Kidney epithelial cell (primary cell): ENCODE measurements at regions not wholly inside any gene's neighbourhood (a gene's known extent, or its start where the extent isn't known, plus 50 kb on each side); places are given as distances from the start of the nearest gene placed in this dataset.

Experiments used
- DNase-seq: peaks from one replicate; pipeline ENCODE4 v3.0.0-alpha.2; 2010; ENCODE audit warnings: low read depth
- H3K27me3 ChIP-seq: 2 replicates; pipeline ENCODE4 v1.6.0; 2011; ENCODE audit warnings: low read length; ENCODE audit not compliant: control insufficient read depth, insufficient read depth
- H3K36me3 ChIP-seq: 2 replicates; pipeline ENCODE4 v1.5.1; 2011; ENCODE audit warnings: low read length; ENCODE audit not compliant: control insufficient read depth, insufficient read depth
- H3K4me3 ChIP-seq: 2 replicates; pipeline ENCODE4 v1.5.1; 2011; ENCODE audit warnings: low read depth, mild to moderate bottlenecking, control low read depth, low read length
- TF ChIP-seq, protein P1 (sequence below): IDR thresholded peaks from 2 replicates; pipeline ENCODE4 v1.5.1; 2011; ENCODE audit warnings: mild to moderate bottlenecking, moderate library complexity, low read length, control low read depth, inconsistent platforms; ENCODE audit not compliant: insufficient read depth, poor library complexity, severe bottlenecking

DNA sequence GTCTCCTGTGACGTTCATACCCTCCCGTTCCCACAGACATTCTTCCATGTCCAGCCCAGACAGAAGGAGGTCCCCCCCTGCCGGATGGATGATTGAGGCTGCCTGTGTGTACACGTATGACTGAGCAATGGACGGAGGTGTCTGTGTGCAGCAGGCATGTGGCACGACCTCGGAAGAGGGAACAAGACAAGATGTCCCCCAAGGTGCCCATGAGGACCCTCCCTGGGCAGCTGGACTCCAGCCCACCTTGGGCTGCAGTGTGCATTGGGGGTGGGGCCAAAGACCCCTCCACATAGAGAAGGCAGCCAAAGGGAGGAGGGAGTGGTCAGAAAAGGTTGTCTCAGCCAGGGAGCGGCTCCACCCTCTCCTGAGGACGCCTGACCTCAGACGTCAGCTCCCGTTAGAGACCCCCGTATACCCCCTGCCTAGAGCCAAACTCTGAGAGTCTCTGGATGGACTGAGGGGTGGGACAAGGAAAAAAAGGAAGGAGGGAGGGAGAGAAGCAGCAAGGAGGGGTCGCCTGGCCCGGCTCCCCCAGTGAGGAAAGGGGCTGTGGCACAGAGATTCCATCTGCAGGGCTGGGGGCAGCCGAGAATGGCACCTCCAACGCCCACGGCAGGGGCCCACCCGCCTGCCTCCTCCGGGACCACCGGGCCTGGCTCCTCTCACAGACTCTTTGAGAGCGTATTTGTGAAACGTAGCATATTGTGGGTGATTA, 92.9 kb upstream of the BHLHE23 start:
- no peak for DNase-seq
- H3K36me3 ChIP-seq, result no peaks in the 10 kb centered on the region
- TF ChIP-seq, protein P1, sequence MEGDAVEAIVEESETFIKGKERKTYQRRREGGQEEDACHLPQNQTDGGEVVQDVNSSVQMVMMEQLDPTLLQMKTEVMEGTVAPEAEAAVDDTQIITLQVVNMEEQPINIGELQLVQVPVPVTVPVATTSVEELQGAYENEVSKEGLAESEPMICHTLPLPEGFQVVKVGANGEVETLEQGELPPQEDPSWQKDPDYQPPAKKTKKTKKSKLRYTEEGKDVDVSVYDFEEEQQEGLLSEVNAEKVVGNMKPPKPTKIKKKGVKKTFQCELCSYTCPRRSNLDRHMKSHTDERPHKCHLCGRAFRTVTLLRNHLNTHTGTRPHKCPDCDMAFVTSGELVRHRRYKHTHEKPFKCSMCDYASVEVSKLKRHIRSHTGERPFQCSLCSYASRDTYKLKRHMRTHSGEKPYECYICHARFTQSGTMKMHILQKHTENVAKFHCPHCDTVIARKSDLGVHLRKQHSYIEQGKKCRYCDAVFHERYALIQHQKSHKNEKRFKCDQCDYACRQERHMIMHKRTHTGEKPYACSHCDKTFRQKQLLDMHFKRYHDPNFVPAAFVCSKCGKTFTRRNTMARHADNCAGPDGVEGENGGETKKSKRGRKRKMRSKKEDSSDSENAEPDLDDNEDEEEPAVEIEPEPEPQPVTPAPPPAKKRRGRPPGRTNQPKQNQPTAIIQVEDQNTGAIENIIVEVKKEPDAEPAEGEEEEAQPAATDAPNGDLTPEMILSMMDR, result no peak
- peaks cover 38% of the 10 kb centered on the region for H3K27me3 ChIP-seq
- H3K4me3 ChIP-seq, result no peak overlapping the region

DNA sequence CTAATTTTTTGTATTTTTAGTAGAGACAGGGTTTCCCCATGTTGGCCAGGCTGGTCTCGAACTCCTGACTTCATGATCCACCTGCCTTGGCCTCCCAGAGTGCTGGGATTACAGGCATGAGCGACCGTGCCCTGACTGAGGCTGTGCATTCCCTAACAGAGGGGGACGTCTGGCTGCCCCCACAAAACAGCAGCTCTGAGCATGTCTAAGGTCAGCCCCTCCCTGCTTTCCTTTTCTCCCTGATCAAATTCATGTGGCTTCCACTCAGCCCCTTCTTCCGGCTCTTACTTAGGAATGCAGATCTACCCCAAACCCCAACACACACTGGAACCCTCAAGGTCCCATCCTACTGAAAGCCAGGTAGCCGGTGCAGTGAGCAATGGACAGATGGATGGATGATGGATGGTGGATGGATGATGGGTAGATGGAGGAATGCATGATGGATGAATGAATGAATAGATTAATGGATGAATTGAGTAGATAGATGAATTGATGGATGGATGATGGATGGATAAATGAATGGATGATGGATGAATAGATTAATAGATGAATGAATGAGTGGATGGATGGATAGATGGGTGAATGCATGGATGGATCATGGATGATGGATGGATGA, 91.5 kb upstream of the BHLHE23 start:
- TF ChIP-seq, protein P1, result no peak
- Histone ChIP-seq H3K27me3 (peaks cover 41% of the 10 kb centered on the region), H3K4me3 (no peak overlapping the region), H3K36me3 (no peaks in the 10 kb centered on the region)
- no peak for DNase-seq

DNA sequence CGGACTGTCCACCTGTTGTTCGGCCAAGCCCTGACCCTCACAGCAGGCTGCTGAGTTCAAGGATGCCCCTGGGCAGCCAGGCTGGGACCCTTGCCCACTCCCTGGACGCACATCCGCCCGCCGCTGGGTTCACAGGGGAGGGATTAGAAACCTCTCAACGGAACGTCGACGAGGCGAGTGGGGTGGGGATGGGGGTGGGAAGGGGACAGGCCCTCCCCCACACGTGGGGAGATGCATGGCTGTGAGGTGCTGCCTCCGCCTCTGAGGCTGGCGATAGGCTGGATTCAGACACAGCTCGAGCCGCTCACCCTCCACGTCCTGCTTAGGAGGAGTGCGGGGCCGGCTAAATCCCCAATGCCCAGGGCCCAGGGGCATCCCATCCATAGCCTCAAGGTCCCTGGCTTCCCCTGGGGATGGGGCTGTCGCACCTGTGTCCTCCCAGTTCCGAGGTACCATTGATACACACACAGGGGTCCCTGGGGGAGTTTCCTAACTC, 90.6 kb upstream of the BHLHE23 start:
- H3K4me3 ChIP-seq, result no peak overlapping the region
- H3K27me3 ChIP-seq, result peaks cover 40% of the 10 kb centered on the region
- DNase-seq, result no peak
- no peaks in the 10 kb centered on the region for H3K36me3 ChIP-seq
- TF ChIP-seq, protein P1, result no peak

DNA sequence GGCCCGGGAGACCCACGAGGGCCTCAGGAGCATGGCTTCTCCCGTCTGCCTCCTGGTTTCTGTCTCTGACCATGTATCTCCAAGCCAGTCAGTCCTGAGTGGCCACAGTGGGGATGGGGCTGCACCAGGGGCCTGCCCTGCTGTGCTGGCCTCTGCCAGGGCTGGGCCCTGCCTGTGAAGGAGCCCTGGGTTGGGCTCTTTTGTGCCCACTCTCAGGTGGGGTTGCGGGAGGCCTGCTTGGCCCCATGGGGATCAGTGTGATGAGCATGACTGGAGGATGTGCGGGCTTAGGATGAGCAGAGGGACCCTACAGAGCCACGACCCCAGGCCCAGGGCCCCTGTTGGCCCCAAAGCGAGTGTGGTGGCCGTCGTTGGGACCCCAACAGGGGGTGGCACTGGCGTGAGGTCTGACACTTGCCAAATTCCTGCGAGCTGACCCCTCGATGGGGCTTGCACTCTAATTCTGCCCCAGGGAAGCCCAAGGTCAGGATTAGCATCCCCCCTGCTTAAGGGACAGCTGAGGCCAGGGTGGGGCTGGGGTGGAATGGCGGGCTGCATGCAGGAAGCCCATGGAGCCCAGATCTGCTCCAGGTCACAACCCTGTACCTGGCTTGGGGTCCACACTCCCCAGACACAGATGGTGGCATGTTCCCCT, 90.0 kb upstream of the BHLHE23 start:
- Histone ChIP-seq H3K36me3 (no peaks in the 10 kb centered on the region), H3K4me3 (no peak overlapping the region), H3K27me3 (peaks cover 37% of the 10 kb centered on the region)
- DNase-seq, result no peak
- TF ChIP-seq, protein P1, result no peak

DNA sequence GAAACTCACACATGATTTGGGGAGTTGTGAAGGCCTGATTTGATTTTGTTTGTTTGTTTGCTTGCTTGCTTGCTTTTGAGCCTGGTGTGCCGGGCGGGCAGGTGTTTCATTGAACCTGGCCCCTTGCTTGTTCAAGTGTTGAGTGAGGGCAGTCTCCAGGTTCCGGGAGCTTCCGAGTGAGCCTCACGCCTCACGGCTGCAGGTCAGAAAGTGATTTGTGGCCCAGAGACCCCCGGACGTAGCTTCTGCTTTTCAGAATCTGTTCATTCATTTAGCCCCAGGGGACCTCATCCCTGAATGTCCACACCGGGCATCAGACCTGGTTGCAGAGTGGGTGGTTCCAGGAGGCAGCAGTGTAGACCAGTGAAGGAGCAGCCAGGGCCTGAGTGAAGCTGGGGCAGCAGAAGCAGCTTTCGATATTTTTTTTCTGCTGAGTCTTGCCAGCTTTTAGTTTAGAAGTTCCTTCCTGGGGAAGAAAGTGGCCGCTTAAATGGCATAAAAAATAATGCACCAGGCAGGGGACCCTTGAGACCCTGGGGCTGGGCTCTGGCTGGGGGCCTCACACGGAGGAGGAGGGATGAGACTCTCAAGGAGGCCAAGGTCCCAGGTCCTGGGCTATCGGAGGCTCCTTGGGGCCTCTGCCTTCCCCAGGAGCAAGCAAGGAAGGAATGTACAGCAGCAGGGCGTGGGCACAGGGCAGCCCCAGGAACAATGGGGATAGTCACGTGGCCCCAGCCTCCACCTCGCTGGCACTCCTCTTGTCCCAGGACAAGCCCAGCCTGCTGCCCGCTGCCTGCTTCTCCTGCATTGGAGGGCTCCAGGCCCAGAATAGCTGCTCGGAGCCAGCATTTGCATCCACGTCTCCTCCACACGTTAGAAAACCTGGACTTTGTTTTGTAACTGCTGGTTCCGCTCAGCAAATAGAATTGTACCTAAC, 89.2 kb upstream of the BHLHE23 start:
- no peak for DNase-seq
- no peaks in the 10 kb centered on the region for H3K36me3 ChIP-seq
- H3K4me3 ChIP-seq, result no peak overlapping the region
- TF ChIP-seq, protein P1, result no peak
- peaks cover 35% of the 10 kb centered on the region for H3K27me3 ChIP-seq
